ENCODE measurements at regions not wholly inside any gene's neighbourhood (a gene's known extent, or its start where the extent isn't known, plus 50 kb on each side); places are given as distances from the start of the nearest gene placed in this dataset.

- no peak for DNase-seq (ENCODE audit: low read depth)
- Histone ChIP-seq H3K4me3 (ENCODE audit: low read length) (no peak overlapping the region), H3K27me3 (replicated peaks; ENCODE audit: control insufficient read depth, insufficient read depth, low read length) (no peaks in the 10 kb centered on the region), H3K9me3 (ENCODE audit: control insufficient read depth, low read length) (no peaks in the 10 kb centered on the region), H3K36me3 (ENCODE audit: control insufficient read depth, insufficient read depth, low read length, severe bottlenecking) (no peaks in the 10 kb centered on the region), H3K9ac (ENCODE audit: low read length) (no peak overlapping the region), H3K4me1 (ENCODE audit: control insufficient read depth, insufficient read depth, low read length) (no peaks in the 10 kb centered on the region)
Observed at GRCh38 chr12:34342048-34342447, 319.8 kb downstream of the ALG10 start.

GRCh38 chr12:34343345-34343744 lies 321.0 kb downstream of the ALG10 start:
- H3K4me3 ChIP-seq (ENCODE audit: low read length) = no peak overlapping the region
- no peaks in the 10 kb centered on the region for H3K4me1 ChIP-seq (ENCODE audit: control insufficient read depth, insufficient read depth, low read length)
- no peak overlapping the region for H3K9ac ChIP-seq (ENCODE audit: low read length)
- DNase-seq (ENCODE audit: low read depth) = no peak
- H3K27me3 ChIP-seq (replicated peaks; ENCODE audit: control insufficient read depth, insufficient read depth, low read length) = no peaks in the 10 kb centered on the region
- no peaks in the 10 kb centered on the region for H3K36me3 ChIP-seq (ENCODE audit: control insufficient read depth, insufficient read depth, low read length, severe bottlenecking)
- no peaks in the 10 kb centered on the region for H3K9me3 ChIP-seq (ENCODE audit: control insufficient read depth, low read length)

GRCh38 chr12:34343766-34344165 lies 321.5 kb downstream of the ALG10 start:
- H3K4me3 ChIP-seq (ENCODE audit: low read length) = no peak overlapping the region
- no peaks in the 10 kb centered on the region for H3K27me3 ChIP-seq (replicated peaks; ENCODE audit: control insufficient read depth, insufficient read depth, low read length)
- no peaks in the 10 kb centered on the region for H3K36me3 ChIP-seq (ENCODE audit: control insufficient read depth, insufficient read depth, low read length, severe bottlenecking)
- H3K9me3 ChIP-seq (ENCODE audit: control insufficient read depth, low read length) = no peaks in the 10 kb centered on the region
- no peak overlapping the region for H3K9ac ChIP-seq (ENCODE audit: low read length)
- H3K4me1 ChIP-seq (ENCODE audit: control insufficient read depth, insufficient read depth, low read length) = no peaks in the 10 kb centered on the region
- DNase-seq (ENCODE audit: low read depth) = no peak

GRCh38 chr12:34344851-34345522 lies 322.7 kb downstream of the ALG10 start:
- Histone ChIP-seq H3K9ac (ENCODE audit: low read length) (no peak overlapping the region), H3K9me3 (ENCODE audit: control insufficient read depth, low read length) (no peaks in the 10 kb centered on the region), H3K4me1 (ENCODE audit: control insufficient read depth, insufficient read depth, low read length) (no peaks in the 10 kb centered on the region), H3K4me3 (ENCODE audit: low read length) (no peak overlapping the region), H3K27me3 (replicated peaks; ENCODE audit: control insufficient read depth, insufficient read depth, low read length) (no peaks in the 10 kb centered on the region), H3K36me3 (ENCODE audit: control insufficient read depth, insufficient read depth, low read length, severe bottlenecking) (no peaks in the 10 kb centered on the region)
- no peak for DNase-seq (ENCODE audit: low read depth)

- Histone ChIP-seq H3K4me1 (ENCODE audit: control insufficient read depth, insufficient read depth, low read length) (no peaks in the 10 kb centered on the region), H3K27me3 (replicated peaks; ENCODE audit: control insufficient read depth, insufficient read depth, low read length) (no peaks in the 10 kb centered on the region), H3K36me3 (ENCODE audit: control insufficient read depth, insufficient read depth, low read length, severe bottlenecking) (no peaks in the 10 kb centered on the region), H3K4me3 (ENCODE audit: low read length) (no peak overlapping the region), H3K9ac (ENCODE audit: low read length) (no peak overlapping the region), H3K9me3 (ENCODE audit: control insufficient read depth, low read length) (no peaks in the 10 kb centered on the region)
- DNase-seq (ENCODE audit: low read depth) = no peak
Observed at GRCh38 chr12:34345801-34346200, 323.5 kb downstream of the ALG10 start.

GRCh38 chr12:34346372-34347034 lies 324.2 kb downstream of the ALG10 start:
- no peaks in the 10 kb centered on the region for H3K9me3 ChIP-seq (ENCODE audit: control insufficient read depth, low read length)
- H3K27me3 ChIP-seq (replicated peaks; ENCODE audit: control insufficient read depth, insufficient read depth, low read length) = no peaks in the 10 kb centered on the region
- H3K4me3 ChIP-seq (ENCODE audit: low read length) = no peak overlapping the region
- no peak for DNase-seq (ENCODE audit: low read depth)
- no peak overlapping the region for H3K9ac ChIP-seq (ENCODE audit: low read length)
- H3K36me3 ChIP-seq (ENCODE audit: control insufficient read depth, insufficient read depth, low read length, severe bottlenecking) = no peaks in the 10 kb centered on the region
- no peaks in the 10 kb centered on the region for H3K4me1 ChIP-seq (ENCODE audit: control insufficient read depth, insufficient read depth, low read length)

- Histone ChIP-seq H3K4me1 (ENCODE audit: control insufficient read depth, insufficient read depth, low read length) (no peaks in the 10 kb centered on the region), H3K9me3 (ENCODE audit: control insufficient read depth, low read length) (no peaks in the 10 kb centered on the region)
Observed at GRCh38 chr12:34347367-34347766, 325.1 kb downstream of the ALG10 start.

GRCh38 chr12:34348064-34348463 lies 325.8 kb downstream of the ALG10 start:
- no peak for DNase-seq (ENCODE audit: low read depth)
- Histone ChIP-seq H3K36me3 (ENCODE audit: control insufficient read depth, insufficient read depth, low read length, severe bottlenecking) (no peaks in the 10 kb centered on the region), H3K27me3 (replicated peaks; ENCODE audit: control insufficient read depth, insufficient read depth, low read length) (no peaks in the 10 kb centered on the region), H3K4me3 (ENCODE audit: low read length) (no peak overlapping the region), H3K9me3 (ENCODE audit: control insufficient read depth, low read length) (no peaks in the 10 kb centered on the region), H3K9ac (ENCODE audit: low read length) (no peak overlapping the region), H3K4me1 (ENCODE audit: control insufficient read depth, insufficient read depth, low read length) (no peaks in the 10 kb centered on the region)

More at GRCh38 chr12:34347367-34347766, 325.1 kb downstream of the ALG10 start:
- H3K9ac ChIP-seq (ENCODE audit: low read length) = no peak overlapping the region
- H3K27me3 ChIP-seq (replicated peaks; ENCODE audit: control insufficient read depth, insufficient read depth, low read length) = no peaks in the 10 kb centered on the region
- H3K36me3 ChIP-seq (ENCODE audit: control insufficient read depth, insufficient read depth, low read length, severe bottlenecking) = no peaks in the 10 kb centered on the region
- no peak for DNase-seq (ENCODE audit: low read depth)
- H3K4me3 ChIP-seq (ENCODE audit: low read length) = no peak overlapping the region

GRCh38 chr12:34348836-34349672 lies 326.8 kb downstream of the ALG10 start:
- no peaks in the 10 kb centered on the region for H3K27me3 ChIP-seq (replicated peaks; ENCODE audit: control insufficient read depth, insufficient read depth, low read length)
- H3K4me3 ChIP-seq (ENCODE audit: low read length) = no peak overlapping the region
- no peaks in the 10 kb centered on the region for H3K4me1 ChIP-seq (ENCODE audit: control insufficient read depth, insufficient read depth, low read length)
- no peaks in the 10 kb centered on the region for H3K36me3 ChIP-seq (ENCODE audit: control insufficient read depth, insufficient read depth, low read length, severe bottlenecking)
- no peaks in the 10 kb centered on the region for H3K9me3 ChIP-seq (ENCODE audit: control insufficient read depth, low read length)
- DNase-seq (ENCODE audit: low read depth) = no peak
- no peak overlapping the region for H3K9ac ChIP-seq (ENCODE audit: low read length)

- H3K4me1 ChIP-seq (ENCODE audit: control insufficient read depth, insufficient read depth, low read length) = no peaks in the 10 kb centered on the region
- H3K4me3 ChIP-seq (ENCODE audit: low read length) = no peak overlapping the region
- H3K36me3 ChIP-seq (ENCODE audit: control insufficient read depth, insufficient read depth, low read length, severe bottlenecking) = no peaks in the 10 kb centered on the region
- no peak for DNase-seq (ENCODE audit: low read depth)
- no peaks in the 10 kb centered on the region for H3K9me3 ChIP-seq (ENCODE audit: control insufficient read depth, low read length)
- no peaks in the 10 kb centered on the region for H3K27me3 ChIP-seq (replicated peaks; ENCODE audit: control insufficient read depth, insufficient read depth, low read length)
- H3K9ac ChIP-seq (ENCODE audit: low read length) = no peak overlapping the region
Observed at GRCh38 chr12:34349673-34349961, 327.3 kb downstream of the ALG10 start.

Measured in adipocyte (in vitro differentiated cells).